ENCODE measurements at regions not wholly inside any gene's neighbourhood (a gene's known extent, or its start where the extent isn't known, plus 50 kb on each side); places are given as distances from the start of the nearest gene placed in this dataset.
"Not testable (repeated sequence)": the region's sequence is repeated elsewhere in the genome, so short reads cannot be mapped to it uniquely, and the experiment has no call there.

DNA sequence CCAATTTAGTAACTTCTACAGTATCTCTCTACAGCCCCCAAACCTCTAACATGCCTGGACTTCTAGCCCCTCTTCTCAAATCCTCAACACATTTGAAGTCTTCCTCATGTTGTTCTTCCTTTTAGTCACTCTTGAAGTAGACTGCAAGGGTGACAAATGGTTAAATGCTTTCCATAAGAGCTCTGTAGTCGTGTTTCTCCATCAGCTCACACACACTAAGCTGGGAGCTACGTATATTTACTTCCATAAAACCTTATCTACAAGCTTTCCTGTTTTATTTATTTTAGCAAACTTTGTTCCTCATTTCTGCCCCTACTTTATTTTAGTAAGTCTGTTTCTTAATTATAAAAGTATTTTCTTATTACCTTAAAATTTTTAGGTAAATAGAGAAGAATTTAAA is 49.9 kb upstream of the NOTCH2NLA start:
- TF ChIP-seq YY1 (IDR thresholded peaks at IDR 0.05; ENCODE audit: low read depth); TEAD4 (IDR thresholded peaks at IDR 0.05; ENCODE audit: borderline replicate concordance, insufficient read depth); SIN3A (IDR thresholded peaks at IDR 0.05; ENCODE audit: borderline replicate concordance, low read depth, low read length); TCF12 (IDR thresholded peaks at IDR 0.05); GABPA (IDR thresholded peaks at IDR 0.05; ENCODE audit: low read depth); POLR2AphosphoS5 (IDR thresholded peaks at IDR 0.05; ENCODE audit: low read depth, low read length); NRF1 (IDR thresholded peaks at IDR 0.05; ENCODE audit: low read depth, low read length): not testable (repeated sequence)
- TF ChIP-seq, protein P1, sequence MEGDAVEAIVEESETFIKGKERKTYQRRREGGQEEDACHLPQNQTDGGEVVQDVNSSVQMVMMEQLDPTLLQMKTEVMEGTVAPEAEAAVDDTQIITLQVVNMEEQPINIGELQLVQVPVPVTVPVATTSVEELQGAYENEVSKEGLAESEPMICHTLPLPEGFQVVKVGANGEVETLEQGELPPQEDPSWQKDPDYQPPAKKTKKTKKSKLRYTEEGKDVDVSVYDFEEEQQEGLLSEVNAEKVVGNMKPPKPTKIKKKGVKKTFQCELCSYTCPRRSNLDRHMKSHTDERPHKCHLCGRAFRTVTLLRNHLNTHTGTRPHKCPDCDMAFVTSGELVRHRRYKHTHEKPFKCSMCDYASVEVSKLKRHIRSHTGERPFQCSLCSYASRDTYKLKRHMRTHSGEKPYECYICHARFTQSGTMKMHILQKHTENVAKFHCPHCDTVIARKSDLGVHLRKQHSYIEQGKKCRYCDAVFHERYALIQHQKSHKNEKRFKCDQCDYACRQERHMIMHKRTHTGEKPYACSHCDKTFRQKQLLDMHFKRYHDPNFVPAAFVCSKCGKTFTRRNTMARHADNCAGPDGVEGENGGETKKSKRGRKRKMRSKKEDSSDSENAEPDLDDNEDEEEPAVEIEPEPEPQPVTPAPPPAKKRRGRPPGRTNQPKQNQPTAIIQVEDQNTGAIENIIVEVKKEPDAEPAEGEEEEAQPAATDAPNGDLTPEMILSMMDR (IDR thresholded peaks at IDR 0.05) = not testable (repeated sequence)
- TF ChIP-seq, protein P2, sequence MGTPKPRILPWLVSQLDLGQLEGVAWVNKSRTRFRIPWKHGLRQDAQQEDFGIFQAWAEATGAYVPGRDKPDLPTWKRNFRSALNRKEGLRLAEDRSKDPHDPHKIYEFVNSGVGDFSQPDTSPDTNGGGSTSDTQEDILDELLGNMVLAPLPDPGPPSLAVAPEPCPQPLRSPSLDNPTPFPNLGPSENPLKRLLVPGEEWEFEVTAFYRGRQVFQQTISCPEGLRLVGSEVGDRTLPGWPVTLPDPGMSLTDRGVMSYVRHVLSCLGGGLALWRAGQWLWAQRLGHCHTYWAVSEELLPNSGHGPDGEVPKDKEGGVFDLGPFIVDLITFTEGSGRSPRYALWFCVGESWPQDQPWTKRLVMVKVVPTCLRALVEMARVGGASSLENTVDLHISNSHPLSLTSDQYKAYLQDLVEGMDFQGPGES (IDR thresholded peaks at IDR 0.05; ENCODE audit: low read depth, low read length) = not testable (repeated sequence)
- TF ChIP-seq, protein P3, sequence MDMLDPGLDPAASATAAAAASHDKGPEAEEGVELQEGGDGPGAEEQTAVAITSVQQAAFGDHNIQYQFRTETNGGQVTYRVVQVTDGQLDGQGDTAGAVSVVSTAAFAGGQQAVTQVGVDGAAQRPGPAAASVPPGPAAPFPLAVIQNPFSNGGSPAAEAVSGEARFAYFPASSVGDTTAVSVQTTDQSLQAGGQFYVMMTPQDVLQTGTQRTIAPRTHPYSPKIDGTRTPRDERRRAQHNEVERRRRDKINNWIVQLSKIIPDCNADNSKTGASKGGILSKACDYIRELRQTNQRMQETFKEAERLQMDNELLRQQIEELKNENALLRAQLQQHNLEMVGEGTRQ (IDR thresholded peaks at IDR 0.05; ENCODE audit: borderline replicate concordance, low read depth, low read length) = not testable (repeated sequence)
- TF ChIP-seq, protein P4, sequence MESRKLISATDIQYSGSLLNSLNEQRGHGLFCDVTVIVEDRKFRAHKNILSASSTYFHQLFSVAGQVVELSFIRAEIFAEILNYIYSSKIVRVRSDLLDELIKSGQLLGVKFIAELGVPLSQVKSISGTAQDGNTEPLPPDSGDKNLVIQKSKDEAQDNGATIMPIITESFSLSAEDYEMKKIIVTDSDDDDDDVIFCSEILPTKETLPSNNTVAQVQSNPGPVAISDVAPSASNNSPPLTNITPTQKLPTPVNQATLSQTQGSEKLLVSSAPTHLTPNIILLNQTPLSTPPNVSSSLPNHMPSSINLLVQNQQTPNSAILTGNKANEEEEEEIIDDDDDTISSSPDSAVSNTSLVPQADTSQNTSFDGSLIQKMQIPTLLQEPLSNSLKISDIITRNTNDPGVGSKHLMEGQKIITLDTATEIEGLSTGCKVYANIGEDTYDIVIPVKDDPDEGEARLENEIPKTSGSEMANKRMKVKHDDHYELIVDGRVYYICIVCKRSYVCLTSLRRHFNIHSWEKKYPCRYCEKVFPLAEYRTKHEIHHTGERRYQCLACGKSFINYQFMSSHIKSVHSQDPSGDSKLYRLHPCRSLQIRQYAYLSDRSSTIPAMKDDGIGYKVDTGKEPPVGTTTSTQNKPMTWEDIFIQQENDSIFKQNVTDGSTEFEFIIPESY (IDR thresholded peaks at IDR 0.05; ENCODE audit: borderline replicate concordance, low read depth) = not testable (repeated sequence)

All from SK-N-SH (cell line).